ENCODE measurements at regions not wholly inside any gene's neighbourhood (a gene's known extent, or its start where the extent isn't known, plus 50 kb on each side); places are given as distances from the start of the nearest gene placed in this dataset.
A peak's percentile ranks its signal among the peaks of the same experiment; 100 is the strongest.

DNA sequence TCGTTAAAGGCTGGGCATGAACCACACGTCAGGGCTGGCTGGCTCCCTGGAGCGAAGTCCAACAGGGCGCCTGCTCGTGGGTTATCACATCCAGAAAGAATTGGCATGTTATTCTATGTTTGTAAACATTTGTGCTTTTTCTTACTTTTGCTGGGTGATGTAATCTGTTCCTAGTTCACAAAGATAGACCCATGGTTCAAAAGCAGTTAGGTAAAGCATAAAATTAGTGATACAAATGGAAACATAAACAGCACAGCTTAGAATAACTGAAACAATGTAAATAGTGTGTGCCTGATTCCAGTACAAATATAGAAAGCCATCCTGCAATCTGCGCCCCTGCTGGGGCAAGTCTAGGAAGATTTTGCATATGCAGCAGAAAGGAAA lies 184.0 kb upstream of the C1orf174 start:
- TF ChIP-seq, protein P1, sequence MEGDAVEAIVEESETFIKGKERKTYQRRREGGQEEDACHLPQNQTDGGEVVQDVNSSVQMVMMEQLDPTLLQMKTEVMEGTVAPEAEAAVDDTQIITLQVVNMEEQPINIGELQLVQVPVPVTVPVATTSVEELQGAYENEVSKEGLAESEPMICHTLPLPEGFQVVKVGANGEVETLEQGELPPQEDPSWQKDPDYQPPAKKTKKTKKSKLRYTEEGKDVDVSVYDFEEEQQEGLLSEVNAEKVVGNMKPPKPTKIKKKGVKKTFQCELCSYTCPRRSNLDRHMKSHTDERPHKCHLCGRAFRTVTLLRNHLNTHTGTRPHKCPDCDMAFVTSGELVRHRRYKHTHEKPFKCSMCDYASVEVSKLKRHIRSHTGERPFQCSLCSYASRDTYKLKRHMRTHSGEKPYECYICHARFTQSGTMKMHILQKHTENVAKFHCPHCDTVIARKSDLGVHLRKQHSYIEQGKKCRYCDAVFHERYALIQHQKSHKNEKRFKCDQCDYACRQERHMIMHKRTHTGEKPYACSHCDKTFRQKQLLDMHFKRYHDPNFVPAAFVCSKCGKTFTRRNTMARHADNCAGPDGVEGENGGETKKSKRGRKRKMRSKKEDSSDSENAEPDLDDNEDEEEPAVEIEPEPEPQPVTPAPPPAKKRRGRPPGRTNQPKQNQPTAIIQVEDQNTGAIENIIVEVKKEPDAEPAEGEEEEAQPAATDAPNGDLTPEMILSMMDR (IDR thresholded peaks at IDR 0.05; ENCODE audit: borderline replicate concordance, extremely low read depth, insufficient read depth): no peak

DNA sequence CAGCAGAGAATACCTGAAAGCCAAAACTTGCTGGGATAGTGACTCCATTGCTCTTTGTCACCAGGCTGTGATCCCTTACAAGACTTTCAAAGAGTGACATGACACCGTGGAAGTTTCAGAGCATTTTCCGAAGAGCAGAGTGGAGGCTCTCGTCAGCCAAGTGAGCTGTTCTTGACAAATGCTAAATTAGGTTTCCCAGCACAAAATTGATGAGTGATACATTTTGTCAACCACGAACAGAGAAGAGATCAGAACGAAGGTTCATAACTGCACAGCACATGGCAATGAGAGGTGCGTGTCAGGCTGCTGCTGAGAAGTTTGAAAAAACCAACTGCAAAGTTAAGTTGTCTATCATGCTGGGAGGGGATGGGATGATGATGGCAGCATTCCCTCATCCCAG lies 184.4 kb upstream of the C1orf174 start:
- Histone ChIP-seq H3K36me3 (ENCODE audit: control insufficient read depth in 2 of 3, insufficient read depth in 3 of 3, low read length in 3 of 3) (no peaks in the 10 kb centered on the region), H3K27ac (ENCODE audit: low read depth in 2 of 2, low read length in 2 of 2) (no peak overlapping the region), H3K9ac (ENCODE audit: low read length in 3 of 3) (no peak overlapping the region), H3K27me3 (ENCODE audit: control insufficient read depth, insufficient read depth, low read length) (no peaks in the 10 kb centered on the region), H3K4me1 (ENCODE audit: control insufficient read depth in 2 of 3, insufficient read depth in 2 of 3, low read depth in 1 of 3, low read length in 3 of 3) (peaks cover 0 to 7% (median 0%) of the 10 kb centered on the region in 3 donors), H3K9me3 (ENCODE audit: control insufficient read depth in 2 of 3, insufficient read depth in 1 of 3, low read length in 3 of 3) (no peaks in the 10 kb centered on the region), H3K4me3 (ENCODE audit: low read length in 3 of 3) (no peak overlapping the region)
- TF ChIP-seq, protein P1 (IDR thresholded peaks at IDR 0.05; ENCODE audit: borderline replicate concordance, extremely low read depth, insufficient read depth): no peak
- DNase-seq (no peak), FAIRE-seq (no peak)
- intact Hi-C loops (cut with DNase I): no loop called here

More for the DNA sequence above, 184.0 kb upstream of the C1orf174 start:
- intact Hi-C loops (cut with DNase I): no loop called here
- H3K4me3 ChIP-seq (ENCODE audit: low read length in 3 of 3): no peak overlapping the region
- no peaks in the 10 kb centered on the region for H3K9me3 ChIP-seq (ENCODE audit: control insufficient read depth in 2 of 3, insufficient read depth in 1 of 3, low read length in 3 of 3)
- H3K4me1 ChIP-seq (ENCODE audit: control insufficient read depth in 2 of 3, insufficient read depth in 2 of 3, low read depth in 1 of 3, low read length in 3 of 3): peaks cover 0 to 7% (median 0%) of the 10 kb centered on the region in 3 donors
- FAIRE-seq: no peak
- H3K36me3 ChIP-seq (ENCODE audit: control insufficient read depth in 2 of 3, insufficient read depth in 3 of 3, low read length in 3 of 3): no peaks in the 10 kb centered on the region
- DNase-seq: peak in 2 of 5 donors; percentile 20 to 35
- H3K9ac ChIP-seq (ENCODE audit: low read length in 3 of 3): no peak overlapping the region
- no peak overlapping the region for H3K27ac ChIP-seq (ENCODE audit: low read depth in 2 of 2, low read length in 2 of 2)
- H3K27me3 ChIP-seq (ENCODE audit: control insufficient read depth, insufficient read depth, low read length): no peaks in the 10 kb centered on the region

DNA sequence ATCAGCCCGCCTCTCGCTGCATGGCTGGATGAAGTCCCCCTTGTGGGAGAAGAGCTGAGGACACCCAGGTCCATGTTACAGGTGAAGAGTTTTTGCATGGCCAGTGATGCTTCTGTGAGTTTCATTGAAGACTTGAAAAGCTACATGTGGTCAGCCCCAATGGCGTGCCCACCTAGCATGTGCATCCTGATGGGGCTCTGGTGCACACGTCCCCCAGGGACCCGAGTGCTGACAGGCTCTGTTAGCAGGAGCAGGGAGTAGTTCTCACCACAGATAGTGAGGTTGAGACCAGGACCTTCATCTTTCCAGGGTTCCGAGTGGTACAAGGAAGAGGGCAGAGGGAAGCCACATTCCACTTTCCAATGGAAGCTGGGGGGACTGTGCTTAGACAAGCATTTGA lies 184.8 kb upstream of the C1orf174 start:
- Histone ChIP-seq H3K27me3 (ENCODE audit: control insufficient read depth, insufficient read depth, low read length) (no peaks in the 10 kb centered on the region), H3K4me3 (ENCODE audit: low read length in 3 of 3) (no peak overlapping the region), H3K9me3 (ENCODE audit: control insufficient read depth in 2 of 3, insufficient read depth in 1 of 3, low read length in 3 of 3) (no peaks in the 10 kb centered on the region), H3K9ac (ENCODE audit: low read length in 3 of 3) (no peak overlapping the region), H3K27ac (ENCODE audit: low read depth in 2 of 2, low read length in 2 of 2) (no peak overlapping the region), H3K36me3 (ENCODE audit: control insufficient read depth in 2 of 3, insufficient read depth in 3 of 3, low read length in 3 of 3) (no peaks in the 10 kb centered on the region), H3K4me1 (ENCODE audit: control insufficient read depth in 2 of 3, insufficient read depth in 2 of 3, low read depth in 1 of 3, low read length in 3 of 3) (peaks cover 0 to 7% (median 0%) of the 10 kb centered on the region in 3 donors)
- DNase-seq (no peak), FAIRE-seq (no peak)
- intact Hi-C loops (cut with DNase I): no loop called here
- TF ChIP-seq, protein P1 (IDR thresholded peaks at IDR 0.05; ENCODE audit: borderline replicate concordance, extremely low read depth, insufficient read depth): no peak

DNA sequence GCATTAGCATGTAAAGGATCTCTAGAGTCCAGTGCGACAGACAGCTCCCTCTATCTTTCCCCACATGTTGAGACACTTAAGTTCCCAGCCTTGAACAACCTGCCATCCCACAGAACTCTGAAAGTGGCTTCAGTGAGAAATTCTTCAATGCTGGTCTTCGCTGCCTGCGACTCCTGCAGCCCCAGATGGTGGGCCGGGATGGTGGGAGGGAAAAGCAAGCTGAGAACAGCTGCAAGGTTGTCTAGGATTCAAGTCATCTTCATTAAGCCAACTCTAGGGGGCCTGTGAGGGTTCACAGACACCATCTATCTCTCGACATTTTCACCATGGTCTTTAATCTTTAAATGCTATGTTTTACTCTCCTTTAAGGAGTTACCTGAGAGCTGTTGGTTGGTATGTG lies 185.5 kb upstream of the C1orf174 start:
- no peak overlapping the region for H3K27ac ChIP-seq (ENCODE audit: low read depth in 2 of 2, low read length in 2 of 2)
- H3K4me1 ChIP-seq (ENCODE audit: control insufficient read depth in 2 of 3, insufficient read depth in 2 of 3, low read depth in 1 of 3, low read length in 3 of 3): peaks cover 0 to 7% (median 0%) of the 10 kb centered on the region in 3 donors
- H3K27me3 ChIP-seq (ENCODE audit: control insufficient read depth, insufficient read depth, low read length): no peaks in the 10 kb centered on the region
- no peak overlapping the region for H3K4me3 ChIP-seq (ENCODE audit: low read length in 3 of 3)
- TF ChIP-seq, protein P1 (IDR thresholded peaks at IDR 0.05; ENCODE audit: borderline replicate concordance, extremely low read depth, insufficient read depth): no peak
- H3K9ac ChIP-seq (ENCODE audit: low read length in 3 of 3): no peak overlapping the region
- no peak for DNase-seq
- no peaks in the 10 kb centered on the region for H3K36me3 ChIP-seq (ENCODE audit: control insufficient read depth in 2 of 3, insufficient read depth in 3 of 3, low read length in 3 of 3)
- no peaks in the 10 kb centered on the region for H3K9me3 ChIP-seq (ENCODE audit: control insufficient read depth in 2 of 3, insufficient read depth in 1 of 3, low read length in 3 of 3)
- no peak for FAIRE-seq
- intact Hi-C loops (cut with DNase I): no loop called here

Data from kidney (tissue), 13 donors.